Parathyroid adenoma (tissue), 2 donors: ENCODE measurements at regions not wholly inside any gene's neighbourhood (a gene's known extent, or its start where the extent isn't known, plus 50 kb on each side); places are given as distances from the start of the nearest gene placed in this dataset.

ENCODE experiments used
- H2AFZ ChIP-seq: fragments of 300-600 bp; sonication (generic); one replicate; pipeline ENCODE4 v1.7.0; 2017; ENCODE audit warnings: antibody characterized with exemption, mild to moderate bottlenecking
- H3K27ac ChIP-seq: fragments of 300-600 bp; sonication (generic); one replicate; pipeline ENCODE4 v1.7.0; 2017
- H3K27me3 ChIP-seq: fragments of 300-600 bp; sonication (generic); one replicate; pipeline ENCODE4 v1.7.0; 2017; ENCODE audit warnings: low read length; ENCODE audit not compliant: control insufficient read depth, insufficient read depth
- H3K36me3 ChIP-seq: fragments of 300-600 bp; sonication (generic); one replicate; pipeline ENCODE4 v1.7.0; 2017; ENCODE audit warnings: low read length; ENCODE audit not compliant: control insufficient read depth, insufficient read depth
- H3K4me1 ChIP-seq: fragments of 300-600 bp; sonication (generic); one replicate; pipeline ENCODE4 v1.7.0; 2017; ENCODE audit warnings: control low read depth
- H3K4me2 ChIP-seq: fragments of 300-600 bp; sonication (generic); one replicate; pipeline ENCODE4 v1.7.0; 2017; ENCODE audit warnings: low read length
- H3K4me3 ChIP-seq: fragments of 300-600 bp; sonication (generic); one replicate; pipeline ENCODE4 v1.7.0; 2017; ENCODE audit warnings: low read depth, low read length
- H3K79me2 ChIP-seq: fragments of 300-600 bp; sonication (generic); one replicate; pipeline ENCODE4 v1.7.0; 2017; ENCODE audit warnings: control low read depth
- H3K9ac ChIP-seq: fragments of 300-600 bp; sonication (generic); one replicate; pipeline ENCODE4 v1.7.0; 2017; ENCODE audit warnings: mild to moderate bottlenecking
- H3K9me3 ChIP-seq: fragments of 300-600 bp; sonication (generic); one replicate; pipeline ENCODE4 v1.7.0; 2017; ENCODE audit warnings: low read length; ENCODE audit not compliant: control insufficient read depth
- TF ChIP-seq, protein P1 (sequence below): fragments of 300-600 bp; sonication (generic); IDR thresholded peaks from one replicate; pipeline ENCODE4 v1.7.0; 2017; ENCODE audit warnings: antibody characterized with exemption, mild to moderate bottlenecking
- donor health status: primary hyperparathyroidism.

- no peak overlapping the region for H3K4me2 ChIP-seq
- H3K4me3 ChIP-seq, result no peak overlapping the region
- no peaks in the 10 kb centered on the region for H3K27me3 ChIP-seq
- no peak overlapping the region for H3K9ac ChIP-seq
- TF ChIP-seq, protein P1, sequence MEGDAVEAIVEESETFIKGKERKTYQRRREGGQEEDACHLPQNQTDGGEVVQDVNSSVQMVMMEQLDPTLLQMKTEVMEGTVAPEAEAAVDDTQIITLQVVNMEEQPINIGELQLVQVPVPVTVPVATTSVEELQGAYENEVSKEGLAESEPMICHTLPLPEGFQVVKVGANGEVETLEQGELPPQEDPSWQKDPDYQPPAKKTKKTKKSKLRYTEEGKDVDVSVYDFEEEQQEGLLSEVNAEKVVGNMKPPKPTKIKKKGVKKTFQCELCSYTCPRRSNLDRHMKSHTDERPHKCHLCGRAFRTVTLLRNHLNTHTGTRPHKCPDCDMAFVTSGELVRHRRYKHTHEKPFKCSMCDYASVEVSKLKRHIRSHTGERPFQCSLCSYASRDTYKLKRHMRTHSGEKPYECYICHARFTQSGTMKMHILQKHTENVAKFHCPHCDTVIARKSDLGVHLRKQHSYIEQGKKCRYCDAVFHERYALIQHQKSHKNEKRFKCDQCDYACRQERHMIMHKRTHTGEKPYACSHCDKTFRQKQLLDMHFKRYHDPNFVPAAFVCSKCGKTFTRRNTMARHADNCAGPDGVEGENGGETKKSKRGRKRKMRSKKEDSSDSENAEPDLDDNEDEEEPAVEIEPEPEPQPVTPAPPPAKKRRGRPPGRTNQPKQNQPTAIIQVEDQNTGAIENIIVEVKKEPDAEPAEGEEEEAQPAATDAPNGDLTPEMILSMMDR, result no peak
- H3K36me3 ChIP-seq, result no peaks in the 10 kb centered on the region
- H3K4me1 ChIP-seq, result no peaks in the 10 kb centered on the region
- H3K27ac ChIP-seq, result no peak overlapping the region
- H3K9me3 ChIP-seq, result no peaks in the 10 kb centered on the region
- no peak overlapping the region for H2AFZ ChIP-seq
- no peaks in the 10 kb centered on the region for H3K79me2 ChIP-seq
These were observed 341.6 kb downstream of the EMP1 start for GRCh38 chr12:13538136-13538535.

- Histone ChIP-seq H3K4me1 (no peaks in the 10 kb centered on the region), H3K4me3 (no peak overlapping the region), H2AFZ (no peak overlapping the region), H3K36me3 (no peaks in the 10 kb centered on the region), H3K4me2 (no peak overlapping the region), H3K27me3 (no peaks in the 10 kb centered on the region), H3K9me3 (no peaks in the 10 kb centered on the region), H3K27ac (no peak overlapping the region), H3K9ac (no peak overlapping the region), H3K79me2 (no peaks in the 10 kb centered on the region)
- TF ChIP-seq, protein P1, result no peak
These were observed 341.1 kb downstream of the EMP1 start for GRCh38 chr12:13537623-13538022.

GRCh38 chr12:13536219-13536910, 339.8 kb downstream of the EMP1 start:
- no peaks in the 10 kb centered on the region for H3K36me3 ChIP-seq
- no peaks in the 10 kb centered on the region for H3K4me1 ChIP-seq
- H3K4me3 ChIP-seq, result no peak overlapping the region
- no peaks in the 10 kb centered on the region for H3K27me3 ChIP-seq
- no peaks in the 10 kb centered on the region for H3K79me2 ChIP-seq
- H3K9ac ChIP-seq, result no peak overlapping the region
- no peak overlapping the region for H3K4me2 ChIP-seq
- H3K27ac ChIP-seq, result no peak overlapping the region
- H2AFZ ChIP-seq, result no peak overlapping the region
- TF ChIP-seq, protein P1, result no peak
- H3K9me3 ChIP-seq, result no peaks in the 10 kb centered on the region

- peak overlapping the region; percentile 40 for H3K4me2 ChIP-seq
- TF ChIP-seq, protein P1, result peak; percentile 83
- no peaks in the 10 kb centered on the region for H3K36me3 ChIP-seq
- H3K79me2 ChIP-seq, result no peaks in the 10 kb centered on the region
- no peaks in the 10 kb centered on the region for H3K4me1 ChIP-seq
- no peak overlapping the region for H3K9ac ChIP-seq
- H3K27ac ChIP-seq, result no peak overlapping the region
- H3K27me3 ChIP-seq, result no peaks in the 10 kb centered on the region
- H3K9me3 ChIP-seq, result no peaks in the 10 kb centered on the region
- H3K4me3 ChIP-seq, result no peak overlapping the region
- H2AFZ ChIP-seq, result peak overlapping the region; percentile 20
These were observed 338.3 kb downstream of the EMP1 start for GRCh38 chr12:13534645-13535398.
